ENCODE measurements at regions not wholly inside any gene's neighbourhood (a gene's known extent, or its start where the extent isn't known, plus 50 kb on each side); places are given as distances from the start of the nearest gene placed in this dataset.

GRCh38 chr1:181260271-181260670 is 171.8 kb downstream of the IER5 start:
- Histone ChIP-seq H2BK15ac (ENCODE audit: low read depth, low read length) (no peak overlapping the region), H4K5ac (ENCODE audit: low read depth, low read length) (no peak overlapping the region), H3K36me3 (ENCODE audit: control insufficient read depth, insufficient read depth, low read length) (no peaks in the 10 kb centered on the region), H3K4me2 (ENCODE audit: low read depth, low read length) (no peak overlapping the region), H2BK5ac (ENCODE audit: low read depth, low read length, poor library complexity, severe bottlenecking) (no peak overlapping the region), H3K4ac (ENCODE audit: low read depth, low read length) (no peak overlapping the region), H3K9me3 (ENCODE audit: control insufficient read depth, insufficient read depth, low read length) (no peaks in the 10 kb centered on the region), H2AFZ (replicated peaks; ENCODE audit: low read length, poor library complexity) (peak overlapping the region; percentile 59), H3K18ac (ENCODE audit: low read depth, low read length) (no peak overlapping the region), H3K9ac (ENCODE audit: low read depth, low read length) (no peak overlapping the region), H3K79me1 (ENCODE audit: low read depth in 1 of 2, low read length in 2 of 2) (no peaks in the 10 kb centered on the region), H4K8ac (ENCODE audit: low read depth in 2 of 2, low read length in 2 of 2) (no peak overlapping the region), H3K23ac (ENCODE audit: low read depth, low read length) (no peak overlapping the region), H3K27me3 (ENCODE audit: control insufficient read depth, insufficient read depth, low read length) (peaks cover 3% of the 10 kb centered on the region; the same call in 1 of the 2 replicates), H3K56ac (ENCODE audit: extremely low read depth, insufficient read depth, low read length) (no peak overlapping the region), H3K4me1 (ENCODE audit: control insufficient read depth, insufficient read depth, low read length) (no peaks in the 10 kb centered on the region), H3K27ac (ENCODE audit: insufficient read depth, low read length) (no peak overlapping the region), H3K14ac (replicated peaks; ENCODE audit: low read depth, low read length) (no peak overlapping the region), H4K91ac (ENCODE audit: insufficient read depth, low read depth, low read length) (no peak overlapping the region), H2BK120ac (ENCODE audit: low read depth, low read length) (no peak overlapping the region), H2AK5ac (ENCODE audit: low read depth, low read length) (no peak overlapping the region), H3K4me3 (ENCODE audit: insufficient read depth, low read depth, low read length) (no peak overlapping the region), H4K20me1 (ENCODE audit: insufficient read depth, low read length) (no peaks in the 10 kb centered on the region), H2AK9ac (replicated peaks; ENCODE audit: low read depth, low read length, poor library complexity) (no peak overlapping the region), H2BK20ac (ENCODE audit: low read depth, low read length) (no peak overlapping the region), H3K9me1 (ENCODE audit: insufficient read depth, low read length) (no peaks in the 10 kb centered on the region)
- POLR2A ChIA-PET (ENCODE audit: unreplicated experiment): no interaction called here
- TF ChIP-seq RFX5 (IDR thresholded peaks at IDR 0.05; ENCODE audit: low read depth, low read length): no peak
- no peak for TF ChIP-seq MAFK (IDR thresholded peaks at IDR 0.05; ENCODE audit: low read depth, low read length)
- no peak for TF ChIP-seq NFE2L2 (IDR thresholded peaks at IDR 0.05; ENCODE audit: low read depth, low read length)
- no peak for TF ChIP-seq POLR2A (IDR thresholded peaks at IDR 0.05; ENCODE audit: low read depth, low read length)
- no peak for TF ChIP-seq ELK1 (IDR thresholded peaks at IDR 0.05; ENCODE audit: borderline replicate concordance, low read depth, low read length)
- no peak for TF ChIP-seq SMC3 (IDR thresholded peaks at IDR 0.05; ENCODE audit: low read depth, low read length)
- TF ChIP-seq BHLHE40 (IDR thresholded peaks at IDR 0.05; ENCODE audit: low read depth, low read length): no peak
- no peak for TF ChIP-seq MAZ (IDR thresholded peaks at IDR 0.05; ENCODE audit: borderline replicate concordance, low read depth, low read length)
- no peak for TF ChIP-seq CEBPB (IDR thresholded peaks at IDR 0.05; ENCODE audit: low read depth, low read length)
- TF ChIP-seq CTCF (conservative IDR thresholded peaks at IDR 0.05; ENCODE audit: low read depth, low read length): no peak
- no peak for TF ChIP-seq CHD1 (IDR thresholded peaks at IDR 0.05; ENCODE audit: low read depth, low read length)
- TF ChIP-seq RCOR1 (IDR thresholded peaks at IDR 0.05; ENCODE audit: insufficient replicate concordance, low read length): no peak
- no TSS peak for BruUV-seq (replicated peaks)
- no peak for DNase-seq
- intact Hi-C loops (cut with micrococcal nuclease) (no loop called here), in situ Hi-C loops (cut with MboI; ENCODE audit: low sequenced_read_pairs) (no loop called here), dilution Hi-C loops (cut with HindIII; ENCODE audit: low sequenced_read_pairs, unreplicated experiment) (no loop called here)
- WGBS, 2 experiments (ENCODE audit: extremely low coverage in 2 of 2, insufficient read length in 1 of 2): 63% methylated on average over 2 of the region's 3 CpGs; no CpG with 5 or more reads in 1 of the 2 experiments
- CTCF ChIA-PET: no interaction called here
- no peak for ATAC-seq (ENCODE audit: low read depth)

Measured in IMR-90 (cell line).